ENCODE measurements at regions not wholly inside any gene's neighbourhood (a gene's known extent, or its start where the extent isn't known, plus 50 kb on each side); places are given as distances from the start of the nearest gene placed in this dataset.
"Not testable (repeated sequence)": the region's sequence is repeated elsewhere in the genome, so short reads cannot be mapped to it uniquely, and the experiment has no call there.

DNA sequence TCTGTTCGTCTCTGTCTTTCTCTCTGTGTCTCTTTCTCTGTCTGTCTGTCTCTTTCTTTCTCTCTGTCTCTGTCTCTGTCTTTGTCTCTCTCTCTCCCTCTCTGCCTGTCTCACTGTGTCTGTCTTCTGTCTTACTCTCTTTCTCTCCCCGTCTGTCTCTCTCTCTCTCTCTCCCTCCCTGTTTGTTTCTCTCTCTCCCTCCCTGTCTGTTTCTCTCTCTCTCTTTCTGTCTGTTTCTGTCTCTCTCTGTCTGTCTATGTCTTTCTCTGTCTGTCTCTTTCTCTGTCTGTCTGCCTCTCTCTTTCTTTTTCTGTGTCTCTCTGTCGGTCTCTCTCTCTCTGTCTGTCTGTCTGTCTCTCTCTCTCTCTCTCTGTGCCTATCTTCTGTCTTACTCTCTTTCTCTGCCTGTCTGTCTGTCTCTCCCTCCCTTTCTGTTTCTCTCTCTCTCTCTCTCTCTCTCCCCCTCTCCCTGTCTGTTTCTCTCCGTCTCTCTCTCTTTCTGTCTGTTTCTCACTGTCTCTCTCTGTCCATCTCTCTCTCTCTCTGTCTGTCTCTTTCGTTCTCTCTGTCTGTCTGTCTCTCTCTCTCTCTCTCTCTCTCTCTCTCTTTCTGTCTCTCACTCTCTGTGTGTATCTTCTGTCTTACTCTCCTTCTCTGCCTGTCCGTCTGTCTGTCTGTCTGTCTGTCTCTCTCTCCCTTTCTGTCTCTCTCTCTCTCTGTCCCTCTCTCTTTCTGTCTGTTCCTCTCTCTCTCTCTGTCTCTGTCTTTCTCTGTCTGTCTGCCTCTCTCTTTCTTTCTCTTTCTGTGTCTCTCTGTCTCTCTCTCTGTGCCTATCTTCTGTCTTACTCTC lies 2065.9 kb upstream of the TPTE start:
- not testable (repeated sequence) for DNase-seq (ENCODE audit: low spot score)

- not testable (repeated sequence) for DNase-seq (ENCODE audit: low spot score)
Observed at GRCh38 chr21:8464403-8465152, 2056.8 kb upstream of the TPTE start.

DNA sequence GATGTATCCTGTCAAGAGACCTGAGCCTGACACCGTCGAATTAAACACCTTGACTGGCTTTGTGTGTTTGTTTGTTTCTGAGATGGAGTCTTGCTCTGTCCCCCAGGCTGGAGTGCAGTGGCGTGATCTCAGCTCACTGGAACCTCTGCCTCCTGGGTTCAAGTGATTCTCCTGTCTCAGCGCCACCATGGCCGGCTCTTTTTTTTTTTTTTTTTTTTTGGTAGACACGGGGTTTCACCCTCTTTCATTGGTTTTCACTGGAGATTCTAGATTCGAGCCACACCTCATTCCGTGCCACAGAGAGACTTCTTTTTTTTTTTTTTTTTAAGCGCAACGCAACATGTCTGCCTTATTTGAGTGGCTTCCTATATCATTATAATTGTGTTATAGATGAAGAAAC lies 2054.7 kb upstream of the TPTE start:
- DNase-seq (ENCODE audit: low spot score), result not testable (repeated sequence)
